HFFc6 (cell line): ENCODE measurements at regions not wholly inside any gene's neighbourhood (a gene's known extent, or its start where the extent isn't known, plus 50 kb on each side); places are given as distances from the start of the nearest gene placed in this dataset.

Experiments
- DNase-seq: peaks from one replicate; pipeline ENCODE4 v3.0.0-alpha.2; 2018
- H3K27ac Mint-ChIP-seq: 2 replicates; pipeline ENCODE4 v1.8.0; 2020; ENCODE audit warnings: mild to moderate bottlenecking, mixed read lengths
- H3K27me3 Mint-ChIP-seq: 2 replicates; pipeline ENCODE4 v1.8.0; 2021; ENCODE audit warnings: mild to moderate bottlenecking, moderate library complexity, mixed read lengths; ENCODE audit not compliant: insufficient read depth
- H3K36me3 Mint-ChIP-seq: 2 replicates; pipeline ENCODE4 v1.8.0; 2021; ENCODE audit warnings: low read depth, mixed read lengths
- H3K4me1 Mint-ChIP-seq: 2 replicates; pipeline ENCODE4 v1.8.0; 2020; ENCODE audit warnings: low read depth, mixed read lengths
- H3K4me3 Mint-ChIP-seq: 2 replicates; pipeline ENCODE4 v1.8.0; 2020; ENCODE audit warnings: mild to moderate bottlenecking, moderate library complexity, mixed read lengths
- H3K9me3 Mint-ChIP-seq: 2 replicates; pipeline ENCODE4 v1.8.0; 2020; ENCODE audit warnings: mild to moderate bottlenecking, mixed read lengths
- CTCF ChIP-seq: fragments of 200-600 bp; sonication (generic); IDR thresholded peaks from 2 replicates; pipeline ENCODE4 v1.5.0; 2021; ENCODE audit warnings: antibody characterized with exemption, mild to moderate bottlenecking

- no peaks in the 10 kb centered on the region for H3K27me3 Mint-ChIP-seq
- no peak for TF ChIP-seq CTCF
- no peak for DNase-seq
- no peaks in the 10 kb centered on the region for H3K4me1 Mint-ChIP-seq
- peaks cover 25% of the 10 kb centered on the region for H3K9me3 Mint-ChIP-seq
- no peak overlapping the region for H3K4me3 Mint-ChIP-seq
- H3K27ac Mint-ChIP-seq, result no peak overlapping the region
- no peaks in the 10 kb centered on the region for H3K36me3 Mint-ChIP-seq
Measured at GRCh38 chr9:30997291-30997690, 1387.2 kb upstream of the ACO1 start.

- DNase-seq, result no peak
- no peak overlapping the region for H3K27ac Mint-ChIP-seq
- no peaks in the 10 kb centered on the region for H3K27me3 Mint-ChIP-seq
- no peak for TF ChIP-seq CTCF
- H3K9me3 Mint-ChIP-seq, result peaks cover 48% of the 10 kb centered on the region
- H3K36me3 Mint-ChIP-seq, result no peaks in the 10 kb centered on the region
- H3K4me1 Mint-ChIP-seq, result no peaks in the 10 kb centered on the region
- no peak overlapping the region for H3K4me3 Mint-ChIP-seq
Measured at GRCh38 chr9:31005086-31005665, 1379.3 kb upstream of the ACO1 start.

- H3K4me1 Mint-ChIP-seq, result no peaks in the 10 kb centered on the region
- no peak for TF ChIP-seq CTCF
- peaks cover 23% of the 10 kb centered on the region for H3K9me3 Mint-ChIP-seq
- H3K4me3 Mint-ChIP-seq, result no peak overlapping the region
- no peak overlapping the region for H3K27ac Mint-ChIP-seq
- no peaks in the 10 kb centered on the region for H3K27me3 Mint-ChIP-seq
- DNase-seq, result no peak
- H3K36me3 Mint-ChIP-seq, result no peaks in the 10 kb centered on the region
Measured at GRCh38 chr9:31013371-31013770, 1371.1 kb upstream of the ACO1 start.

- Mint-ChIP-seq H3K9me3 (peaks cover 34% of the 10 kb centered on the region), H3K4me3 (no peak overlapping the region), H3K27ac (no peak overlapping the region), H3K36me3 (no peaks in the 10 kb centered on the region), H3K27me3 (no peaks in the 10 kb centered on the region), H3K4me1 (no peaks in the 10 kb centered on the region)
- TF ChIP-seq CTCF, result no peak
- DNase-seq, result no peak
Measured at GRCh38 chr9:31023847-31024246, 1360.6 kb upstream of the ACO1 start.

- no peak for DNase-seq
- Mint-ChIP-seq H3K27ac (no peak overlapping the region), H3K4me1 (no peaks in the 10 kb centered on the region), H3K36me3 (no peaks in the 10 kb centered on the region), H3K4me3 (no peak overlapping the region), H3K27me3 (no peaks in the 10 kb centered on the region; the same call in 1 of the 2 replicates), H3K9me3 (peaks cover 16% of the 10 kb centered on the region)
- no peak for TF ChIP-seq CTCF
Measured at GRCh38 chr9:31027678-31028077, 1356.8 kb upstream of the ACO1 start.

GRCh38 chr9:31028137-31028536, 1356.3 kb upstream of the ACO1 start:
- DNase-seq, result no peak
- peaks cover 12% of the 10 kb centered on the region for H3K9me3 Mint-ChIP-seq

More at GRCh38 chr9:31028137-31028536, 1356.3 kb upstream of the ACO1 start:
- no peak overlapping the region for H3K4me3 Mint-ChIP-seq
- H3K36me3 Mint-ChIP-seq, result no peaks in the 10 kb centered on the region
- H3K27me3 Mint-ChIP-seq, result no peaks in the 10 kb centered on the region; the same call in 1 of the 2 replicates
- no peak for TF ChIP-seq CTCF
- H3K27ac Mint-ChIP-seq, result no peak overlapping the region
- H3K4me1 Mint-ChIP-seq, result no peaks in the 10 kb centered on the region
